ENCODE measurements at regions not wholly inside any gene's neighbourhood (a gene's known extent, or its start where the extent isn't known, plus 50 kb on each side); places are given as distances from the start of the nearest gene placed in this dataset.

- no peak for DNase-seq (ENCODE audit: low read depth in 2 of 2)
Observed at GRCh38 chr21:21722731-21723130, 724.5 kb downstream of the NCAM2 start.

- no peak for DNase-seq (ENCODE audit: low read depth in 2 of 2)
Observed at GRCh38 chr21:21730512-21730911, 732.3 kb downstream of the NCAM2 start.

- no peak for DNase-seq (ENCODE audit: low read depth in 2 of 2)
Observed at GRCh38 chr21:21731626-21732025, 733.4 kb downstream of the NCAM2 start.

GRCh38 chr21:21734088-21734487, 735.9 kb downstream of the NCAM2 start:
- DNase-seq (ENCODE audit: low read depth in 2 of 2), result no peak

- DNase-seq (ENCODE audit: low read depth in 2 of 2), result no peak
Observed at GRCh38 chr21:21737186-21737585, 739.0 kb downstream of the NCAM2 start.

GRCh38 chr21:21740207-21740606, 742.0 kb downstream of the NCAM2 start:
- no peak for DNase-seq (ENCODE audit: low read depth in 2 of 2)

GRCh38 chr21:21750124-21750825, 752.1 kb downstream of the NCAM2 start:
- no peak for DNase-seq (ENCODE audit: low read depth in 2 of 2)

- DNase-seq (ENCODE audit: low read depth in 2 of 2), result no peak
Observed at GRCh38 chr21:21751286-21751685, 753.1 kb downstream of the NCAM2 start.

- DNase-seq (ENCODE audit: low read depth in 2 of 2), result no peak
Observed at GRCh38 chr21:21762855-21763254, 764.6 kb downstream of the NCAM2 start.

- DNase-seq (ENCODE audit: low read depth in 2 of 2), result no peak
Observed at GRCh38 chr21:21764281-21764680, 766.1 kb downstream of the NCAM2 start.

- DNase-seq (ENCODE audit: low read depth in 2 of 2), result no peak
Observed at GRCh38 chr21:21767276-21767675, 769.1 kb downstream of the NCAM2 start.

GRCh38 chr21:21788591-21788990, 790.4 kb downstream of the NCAM2 start:
- DNase-seq (ENCODE audit: low read depth in 2 of 2), result no peak

- no peak for DNase-seq (ENCODE audit: low read depth in 2 of 2)
Observed at GRCh38 chr21:21801921-21802320, 803.7 kb downstream of the NCAM2 start.

GRCh38 chr21:21806711-21807597, 808.7 kb downstream of the NCAM2 start:
- no peak for DNase-seq (ENCODE audit: low read depth in 2 of 2)

GRCh38 chr21:21807598-21807903, 809.3 kb downstream of the NCAM2 start:
- no peak for DNase-seq (ENCODE audit: low read depth in 2 of 2)

GRCh38 chr21:21813289-21813688, 815.1 kb downstream of the NCAM2 start:
- no peak for DNase-seq (ENCODE audit: low read depth in 2 of 2)

- DNase-seq (ENCODE audit: low read depth in 2 of 2), result no peak
Observed at GRCh38 chr21:21813934-21814333, 815.7 kb downstream of the NCAM2 start.

GRCh38 chr21:21816778-21817177, 818.6 kb downstream of the NCAM2 start:
- DNase-seq (ENCODE audit: low read depth in 2 of 2), result no peak

GRCh38 chr21:21818898-21819297, 820.7 kb downstream of the NCAM2 start:
- no peak for DNase-seq (ENCODE audit: low read depth in 2 of 2)

- no peak for DNase-seq (ENCODE audit: low read depth in 2 of 2)
Observed at GRCh38 chr21:21828130-21828529, 829.9 kb downstream of the NCAM2 start.

GRCh38 chr21:21831036-21831435, 832.8 kb downstream of the NCAM2 start:
- DNase-seq (ENCODE audit: low read depth in 2 of 2), result no peak

- no peak for DNase-seq (ENCODE audit: low read depth in 2 of 2)
Observed at GRCh38 chr21:21845901-21846300, 847.7 kb downstream of the NCAM2 start.

- no peak for DNase-seq (ENCODE audit: low read depth in 2 of 2)
Observed at GRCh38 chr21:21851205-21851604, 853.0 kb downstream of the NCAM2 start.

Data from stimulated activated CD4-positive, alpha-beta T cell treated with anti-CD3 and anti-CD28 coated beads, Interleukin-12 subunit alpha, Interleukin-12 subunit beta, amount 100 ng/mL, for 24 hours (primary cell).